GM12878 (cell line): ENCODE measurements at regions not wholly inside any gene's neighbourhood (a gene's known extent, or its start where the extent isn't known, plus 50 kb on each side); places are given as distances from the start of the nearest gene placed in this dataset.

Experiments used
- ATAC-seq: fragments of 200-7000 bp; cut with Tn5 transposase; 3 replicates; pipeline ENCODE4 v1.9.1; 2020; ENCODE audit warnings: mild to moderate bottlenecking, moderate library complexity
- BruUV-seq: library from RNA; stranded (reverse); fragments of 400-500 nt; replicated peaks from 2 replicates; lab custom pipeline; 2021; lab: Mats Ljungman, UMichigan
- CTCF ChIA-PET: fragments of 300-600 bp; sonication (Branson Sonifier 250); formaldehyde crosslinking; extraction: SDS; loops from one replicate; lab custom pipeline; 2021; ENCODE audit warnings: inconsistent platforms; lab: Yijun Ruan, JAX
- POLR2A ChIA-PET: fragments of 350-600 bp; formaldehyde crosslinking; extraction: SDS; loops from one replicate; lab custom pipeline; 2021; ENCODE audit warnings: inconsistent platforms; lab: Charles Lee
- RAD21 ChIA-PET: fragments of 300-600 bp; sonication (Branson Sonifier 250); formaldehyde crosslinking; loops from one replicate; lab custom pipeline; 2023; ENCODE audit warnings: antibody characterized with exemption; ENCODE audit not compliant: unreplicated experiment; lab: Charles Lee
- SMC1A ChIA-PET: fragments of 300-600 bp; sonication (Branson Sonifier 250); formaldehyde crosslinking; loops from one replicate; lab custom pipeline; 2023; ENCODE audit not compliant: unreplicated experiment, uncharacterized antibody; lab: Charles Lee
- DNase-seq: peaks from one replicate; pipeline ENCODE4 v3.0.0-alpha.2; 2011; ENCODE audit warnings: low read depth, low spot score
- FAIRE-seq: peaks from 3 replicates; lab custom pipeline; 2011; peaks lifted over from hg19 to GRCh38; lab: Jason Lieb, UNC
- H2AFZ ChIP-seq: 2 replicates; pipeline ENCODE4 v1.6.0; 2011; ENCODE audit warnings: low read depth, low read length, control low read depth; ENCODE audit not compliant: control insufficient read depth
- H3K27ac ChIP-seq: 2 replicates; pipeline ENCODE4 v1.5.1; 2011; ENCODE audit warnings: control low read depth; ENCODE audit not compliant: control insufficient read depth, insufficient read depth
- H3K27me3 ChIP-seq, 2 experiments: replicated peaks in 1 of 2; 2 replicates each; pipeline versions ENCODE4 v1.6.0 to v1.6.1; 2011; ENCODE audit warnings: low read length in 1 of 2; ENCODE audit not compliant: control insufficient read depth in 2 of 2, insufficient read depth in 2 of 2
- H3K36me3 ChIP-seq, 2 experiments: 2 replicates each; pipeline ENCODE4 v1.5.1; 2011; ENCODE audit warnings: low read length in 1 of 2; ENCODE audit not compliant: control insufficient read depth in 2 of 2, insufficient read depth in 2 of 2
- H3K4me1 ChIP-seq: 2 replicates; pipeline ENCODE4 v1.6.1; 2011; ENCODE audit warnings: mild to moderate bottlenecking, low read length, moderate library complexity, mixed read lengths; ENCODE audit not compliant: control insufficient read depth, insufficient read depth
- H3K4me2 ChIP-seq: 2 replicates; pipeline ENCODE4 v1.6.0; 2011; ENCODE audit warnings: control low read depth; ENCODE audit not compliant: control insufficient read depth, insufficient read depth
- H3K4me3 ChIP-seq: fragments of 200-600 bp; sonication (generic); 2 replicates; pipeline ENCODE4 v1.5.1; 2016
- H3K79me2 ChIP-seq: 2 replicates; pipeline ENCODE4 v1.6.0; 2011; ENCODE audit warnings: low read length; ENCODE audit not compliant: control insufficient read depth, insufficient read depth
- H3K9ac ChIP-seq: 2 replicates; pipeline ENCODE4 v1.8.0; 2011; ENCODE audit warnings: low read length, control low read depth, mixed read lengths; ENCODE audit not compliant: control insufficient read depth, insufficient read depth
- H3K9me3 ChIP-seq: replicated peaks from 3 replicates; pipeline ENCODE4 v1.5.1; 2011; ENCODE audit warnings: mild to moderate bottlenecking, low read length; ENCODE audit not compliant: control insufficient read depth, insufficient read depth
- H4K20me1 ChIP-seq: 2 replicates; pipeline ENCODE4 v1.6.0; 2011; ENCODE audit not compliant: control insufficient read depth, insufficient read depth
- CEBPZ ChIP-seq: fragments of 150-350 bp; IDR thresholded peaks from 2 replicates; pipeline ENCODE4 v1.6.1; 2016; ENCODE audit warnings: low read depth, low read length
- CHD1 ChIP-seq: IDR thresholded peaks from 2 replicates; pipeline ENCODE4 v1.6.1; 2012; ENCODE audit warnings: low read depth, low read length, improper control_type of control experiment
- CREB1 ChIP-seq: IDR thresholded peaks from 2 replicates; pipeline ENCODE4 v1.6.1; 2012; ENCODE audit warnings: low read depth, mild to moderate bottlenecking, inconsistent platforms
- FOS ChIP-seq: IDR thresholded peaks from 3 replicates; pipeline ENCODE4 v1.6.1; 2011; ENCODE audit warnings: borderline replicate concordance; ENCODE audit not compliant: insufficient read length; ENCODE audit errors: extremely low read depth
- FOXM1 ChIP-seq: IDR thresholded peaks from 2 replicates; pipeline ENCODE4 v1.6.1; 2012; ENCODE audit warnings: low read depth, mild to moderate bottlenecking, inconsistent platforms, low read length, moderate library complexity
- KLF5 ChIP-seq: fragments of 450-650 bp; IDR thresholded peaks from 2 replicates; pipeline ENCODE4 v1.6.1; 2014; ENCODE audit warnings: mild to moderate bottlenecking; ENCODE audit not compliant: partially characterized antibody
- MEF2A ChIP-seq: IDR thresholded peaks from 2 replicates; pipeline ENCODE4 v1.6.1; 2011; ENCODE audit warnings: low read depth, mild to moderate bottlenecking, low read length, moderate library complexity; ENCODE audit not compliant: insufficient read depth
- PML ChIP-seq: IDR thresholded peaks from 2 replicates; pipeline ENCODE4 v1.6.1; 2012; ENCODE audit warnings: low read length, inconsistent platforms
- RAD21 ChIP-seq: IDR thresholded peaks from 2 replicates; pipeline ENCODE4 v1.6.1; 2011; ENCODE audit warnings: mild to moderate bottlenecking, low read depth, low read length, moderate library complexity; ENCODE audit not compliant: insufficient read depth
- RB1 ChIP-seq: fragments of 450-650 bp; formaldehyde crosslinking; IDR thresholded peaks from 2 replicates; pipeline ENCODE4 v1.6.1; 2017; ENCODE audit warnings: mild to moderate bottlenecking, borderline replicate concordance
- SMARCA5 ChIP-seq: fragments of 450-650 bp; IDR thresholded peaks from 2 replicates; pipeline ENCODE4 v1.6.1; 2017; ENCODE audit warnings: mild to moderate bottlenecking
- SP1 ChIP-seq: IDR thresholded peaks from one replicate; pipeline ENCODE4 v1.6.1; 2011; ENCODE audit warnings: low read depth, low read length
- ZNF217 ChIP-seq: fragments of 450-650 bp; IDR thresholded peaks from 2 replicates; pipeline ENCODE4 v1.6.1; 2017; ENCODE audit warnings: antibody characterized with exemption, mild to moderate bottlenecking
- WGBS: methylation state at CpG from one replicate; pipeline ENCODE4 v1.1.6; 2016; ENCODE audit warnings: low lambda C conversion rate; ENCODE audit not compliant: insufficient replicate concordance, insufficient coverage; ENCODE audit errors: missing lambda C conversion rate; 5-methylcytosine and 5-hydroxymethylcytosine counted together
- in situ Hi-C: fragments of 300-500 bp; cut with MboI; formaldehyde crosslinking; loops from 9 replicates; pipeline ENCODE4 v1.14.3; 2018; ENCODE audit warnings: mixed read lengths
- intact Hi-C: fragments of 100-400 bp; cut with micrococcal nuclease; formaldehyde crosslinking; loops from one replicate; pipeline ENCODE4 v1.14.2; 2022; ENCODE audit not compliant: unreplicated experiment
- TF ChIP-seq, protein P1 (sequence below): fragments of 450-650 bp; formaldehyde crosslinking; IDR thresholded peaks from 2 replicates; pipeline ENCODE4 v1.4.0; 2022; ENCODE audit warnings: mild to moderate bottlenecking, moderate library complexity

- no peak for TF ChIP-seq FOS
- TF ChIP-seq SP1 = no peak
- TF ChIP-seq RB1 = no peak
- TF ChIP-seq MEF2A = no peak
- no peak for TF ChIP-seq RAD21
- TF ChIP-seq FOXM1 = no peak
- TF ChIP-seq ZNF217 = no peak
- no peak for TF ChIP-seq CHD1
- ChIA-PET POLR2A (no interaction called here), CTCF (no interaction called here), RAD21 (no interaction called here), SMC1A (no interaction called here)
- Histone ChIP-seq H3K4me1 (no peaks in the 10 kb centered on the region), H3K36me3 (no peaks in the 10 kb centered on the region), H3K27ac (no peak overlapping the region), H3K9me3 (no peaks in the 10 kb centered on the region), H2AFZ (no peak overlapping the region), H4K20me1 (no peaks in the 10 kb centered on the region), H3K79me2 (no peaks in the 10 kb centered on the region), H3K27me3 (no peaks in the 10 kb centered on the region), H3K9ac (no peak overlapping the region), H3K4me2 (no peak overlapping the region), H3K4me3 (no peak overlapping the region)
- no peak for ATAC-seq
- no peak for DNase-seq
- BruUV-seq = no TSS peak
- intact Hi-C loops (no loop called here), in situ Hi-C loops (no loop called here)
- WGBS = 15% methylated on average over 2 of the region's 2 CpGs
- no peak for FAIRE-seq
Measured at GRCh38 chr4:120218981-120219380, 152.3 kb upstream of the MAD2L1 start.

DNA sequence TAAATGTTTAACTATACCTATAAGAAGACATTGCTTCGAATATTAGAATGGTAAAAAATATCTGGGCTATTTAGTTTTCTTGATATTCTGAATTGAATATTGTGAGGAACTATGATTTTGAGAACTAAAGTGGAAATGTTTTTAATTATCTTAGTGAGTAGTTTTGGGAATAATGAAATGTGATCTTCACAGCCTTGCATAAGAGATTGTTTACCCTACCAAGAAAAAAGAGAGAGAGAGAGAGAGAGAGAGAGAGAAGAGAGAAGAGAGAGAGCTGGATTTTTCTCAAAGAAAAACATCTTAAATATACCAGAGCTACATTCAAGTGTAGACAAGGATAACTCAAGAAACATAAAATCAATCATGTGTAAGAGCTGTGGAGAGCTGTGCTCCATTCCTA, 148.7 kb upstream of the MAD2L1 start:
- in situ Hi-C loops = no loop called here
- WGBS = 0% methylated on average over 1 of the region's 1 CpG
- no peak for TF ChIP-seq CREB1
- no peak for TF ChIP-seq PML
- no peak for TF ChIP-seq SMARCA5
- TF ChIP-seq, protein P1, sequence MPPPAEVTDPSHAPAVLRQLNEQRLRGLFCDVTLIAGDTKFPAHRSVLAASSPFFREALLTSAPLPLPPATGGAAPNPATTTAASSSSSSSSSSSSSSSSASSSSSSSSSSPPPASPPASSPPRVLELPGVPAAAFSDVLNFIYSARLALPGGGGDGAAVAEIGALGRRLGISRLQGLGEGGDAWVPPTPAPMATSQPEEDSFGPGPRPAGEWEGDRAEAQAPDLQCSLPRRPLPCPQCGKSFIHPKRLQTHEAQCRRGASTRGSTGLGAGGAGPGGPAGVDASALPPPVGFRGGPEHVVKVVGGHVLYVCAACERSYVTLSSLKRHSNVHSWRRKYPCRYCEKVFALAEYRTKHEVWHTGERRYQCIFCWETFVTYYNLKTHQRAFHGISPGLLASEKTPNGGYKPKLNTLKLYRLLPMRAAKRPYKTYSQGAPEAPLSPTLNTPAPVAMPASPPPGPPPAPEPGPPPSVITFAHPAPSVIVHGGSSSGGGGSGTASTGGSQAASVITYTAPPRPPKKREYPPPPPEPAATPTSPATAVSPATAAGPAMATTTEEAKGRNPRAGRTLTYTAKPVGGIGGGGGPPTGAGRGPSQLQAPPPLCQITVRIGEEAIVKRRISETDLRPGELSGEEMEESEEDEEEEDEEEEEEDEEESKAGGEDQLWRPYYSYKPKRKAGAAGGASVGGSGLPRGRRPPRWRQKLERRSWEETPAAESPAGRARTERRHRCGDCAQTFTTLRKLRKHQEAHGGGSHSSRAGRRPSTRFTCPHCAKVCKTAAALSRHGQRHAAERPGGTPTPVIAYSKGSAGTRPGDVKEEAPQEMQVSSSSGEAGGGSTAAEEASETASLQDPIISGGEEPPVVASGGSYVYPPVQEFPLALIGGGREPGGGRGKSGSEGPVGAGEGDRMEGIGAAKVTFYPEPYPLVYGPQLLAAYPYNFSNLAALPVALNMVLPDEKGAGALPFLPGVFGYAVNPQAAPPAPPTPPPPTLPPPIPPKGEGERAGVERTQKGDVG = no peak
- no peak for TF ChIP-seq SP1
- TF ChIP-seq KLF5 = no peak
- no peak for TF ChIP-seq CEBPZ

More for the DNA sequence above, 148.7 kb upstream of the MAD2L1 start:
- Histone ChIP-seq H3K79me2 (no peaks in the 10 kb centered on the region), H3K27ac (no peak overlapping the region), H4K20me1 (no peaks in the 10 kb centered on the region), H3K9ac (no peak overlapping the region), H3K4me2 (no peak overlapping the region), H3K9me3 (no peaks in the 10 kb centered on the region), H3K4me3 (no peak overlapping the region), H3K27me3 (no peaks in the 10 kb centered on the region), H2AFZ (no peak overlapping the region), H3K36me3 (no peaks in the 10 kb centered on the region), H3K4me1 (no peaks in the 10 kb centered on the region)
- RAD21 ChIA-PET = no interaction called here
- no peak for FAIRE-seq
- POLR2A ChIA-PET = no interaction called here
- SMC1A ChIA-PET = interaction anchor here (0.7 kb wide), 1 partner anchor 975 kb away, joined by 3 read pairs; no protein-coding TSS in a partner anchor
- BruUV-seq = no TSS peak
- no peak for DNase-seq
- no peak for ATAC-seq
- intact Hi-C loops = no loop called here
- CTCF ChIA-PET = no interaction called here
